GM12891 (cell line): ENCODE measurements at regions not wholly inside any gene's neighbourhood (a gene's known extent, or its start where the extent isn't known, plus 50 kb on each side); places are given as distances from the start of the nearest gene placed in this dataset.
"Not testable (repeated sequence)": the region's sequence is repeated elsewhere in the genome, so short reads cannot be mapped to it uniquely, and the experiment has no call there.

Experiments used
- PAX5 ChIP-seq: IDR thresholded peaks from 2 replicates; pipeline ENCODE4 v1.6.1; 2011; ENCODE audit warnings: low read length, moderate library complexity, mild to moderate bottlenecking; ENCODE audit not compliant: insufficient read depth, severe bottlenecking
- POLR2A ChIP-seq: IDR thresholded peaks from 2 replicates; pipeline ENCODE4 v1.6.1; 2011; ENCODE audit warnings: low read depth, low read length, control low read depth
- POLR2AphosphoS5 ChIP-seq: IDR thresholded peaks from 2 replicates; pipeline ENCODE4 v1.6.1; 2011; ENCODE audit warnings: low read depth, low read length, control low read depth
- POU2F2 ChIP-seq: IDR thresholded peaks from 2 replicates; pipeline ENCODE4 v1.6.1; 2011; ENCODE audit warnings: low read depth, mild to moderate bottlenecking, control low read depth, low read length, moderate library complexity
- SPI1 ChIP-seq: IDR thresholded peaks from 2 replicates; pipeline ENCODE4 v1.6.1; 2011; ENCODE audit warnings: low read depth, low read length, control low read depth
- TAF1 ChIP-seq: IDR thresholded peaks from 2 replicates; pipeline ENCODE4 v1.6.1; 2011; ENCODE audit warnings: low read depth, low read length, control low read depth

DNA sequence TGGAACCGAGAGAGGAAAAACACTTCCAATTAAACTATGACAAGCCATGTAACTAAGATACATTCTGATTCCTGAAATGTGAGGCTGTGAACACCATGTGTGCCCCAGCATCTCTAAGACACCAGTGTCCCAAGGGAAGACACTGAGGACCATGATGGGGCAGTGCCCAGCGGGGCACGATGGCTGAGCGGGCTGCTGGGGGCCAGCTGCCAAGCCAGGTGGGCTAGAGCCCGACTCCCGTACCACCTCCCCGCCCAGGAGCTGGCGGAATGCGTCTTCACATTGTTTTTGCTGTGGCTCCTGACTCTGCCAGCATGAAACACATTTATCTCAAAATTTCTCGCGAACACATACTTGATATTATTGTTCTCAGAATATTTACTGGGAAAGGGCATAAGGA, 202.4 kb downstream of the RTP5 start:
- not testable (repeated sequence) for TF ChIP-seq POLR2AphosphoS5, POLR2A, TAF1, SPI1, PAX5, POU2F2
